Left renal pelvis (tissue), 4 donors: ENCODE measurements at regions not wholly inside any gene's neighbourhood (a gene's known extent, or its start where the extent isn't known, plus 50 kb on each side); places are given as distances from the start of the nearest gene placed in this dataset.

Experiments used
- DNase-seq, 4 donors: peaks; one replicate each; pipeline ENCODE4 v3.0.0-alpha.2; 2013; ENCODE audit warnings: low read depth in 4 of 4, low spot score in 3 of 4

DNA sequence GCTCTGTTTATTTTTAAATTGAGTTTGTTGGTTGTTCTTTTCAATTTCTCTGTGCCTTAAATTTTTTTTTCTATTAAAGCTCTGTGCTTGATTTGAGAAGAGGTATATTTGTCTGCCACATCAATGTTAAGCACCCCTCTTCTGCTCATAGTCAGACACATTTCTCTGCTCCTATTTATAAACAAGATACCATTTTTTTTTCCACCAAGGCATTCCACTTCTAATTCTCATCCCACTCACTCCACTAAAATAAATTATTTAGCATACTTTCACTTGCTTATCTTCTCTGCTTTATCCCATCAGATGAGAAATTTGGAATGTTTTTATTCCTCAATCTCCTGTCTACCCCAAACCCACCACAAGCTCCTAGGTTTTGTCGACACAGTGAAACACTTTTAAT lies 127.0 kb upstream of the PDE5A start:
- DNase-seq = no peak

DNA sequence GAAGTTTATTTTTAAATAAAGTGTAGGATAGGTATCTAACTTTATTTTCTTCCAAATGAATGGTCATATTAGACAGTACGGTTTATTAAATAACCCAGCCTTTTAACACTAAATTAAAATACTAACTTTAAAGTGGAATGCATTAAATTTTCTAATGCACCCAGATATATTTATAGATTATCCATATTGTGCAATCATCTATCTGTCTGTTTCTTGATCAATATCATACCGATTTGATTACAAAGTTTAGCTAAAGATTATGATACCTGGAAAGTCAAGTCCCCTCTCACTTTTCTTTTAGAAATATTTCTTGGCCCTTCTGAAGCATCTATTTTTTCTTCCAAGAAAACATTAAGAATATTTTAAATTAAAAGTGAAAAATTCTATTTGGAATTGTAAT lies 124.3 kb upstream of the PDE5A start:
- DNase-seq = no peak

DNA sequence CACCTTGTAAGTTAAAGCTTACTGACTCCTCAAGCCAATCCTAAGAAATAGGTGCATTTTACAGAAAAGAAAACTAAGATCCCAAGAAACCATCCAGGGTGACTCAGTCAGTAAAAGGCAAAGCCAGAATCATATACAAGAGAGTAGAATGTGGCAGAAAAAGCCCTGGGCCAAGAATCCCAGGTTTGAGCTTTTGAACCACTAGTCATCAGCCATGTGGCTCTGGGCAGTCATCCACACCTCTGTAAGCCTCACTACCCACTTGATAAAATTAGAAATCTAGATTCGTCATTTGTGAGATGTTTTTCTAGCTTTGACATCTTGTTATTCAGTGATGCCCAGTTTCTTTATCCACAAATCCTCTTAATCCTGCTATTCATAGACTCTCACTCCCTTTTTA lies 122.2 kb upstream of the PDE5A start:
- no peak for DNase-seq

DNA sequence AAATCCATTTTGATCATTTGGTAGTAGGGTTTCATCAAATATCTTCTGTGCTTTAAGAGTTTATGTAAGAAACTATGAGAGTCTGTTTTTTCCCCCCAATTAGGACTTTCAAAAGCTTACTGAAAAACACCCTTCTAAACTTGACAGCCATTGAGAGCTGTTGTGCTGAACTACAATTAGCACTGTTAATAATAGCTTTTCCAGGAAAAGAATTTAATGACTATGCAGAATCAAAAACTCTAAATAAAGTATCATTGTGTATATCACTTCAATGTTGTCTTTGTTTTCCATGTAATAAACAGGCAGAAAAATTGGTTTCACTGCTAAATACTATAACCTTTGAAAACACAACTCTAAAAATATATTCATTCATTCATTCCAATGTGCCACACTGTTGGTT lies 121.4 kb upstream of the PDE5A start:
- DNase-seq = no peak

DNA sequence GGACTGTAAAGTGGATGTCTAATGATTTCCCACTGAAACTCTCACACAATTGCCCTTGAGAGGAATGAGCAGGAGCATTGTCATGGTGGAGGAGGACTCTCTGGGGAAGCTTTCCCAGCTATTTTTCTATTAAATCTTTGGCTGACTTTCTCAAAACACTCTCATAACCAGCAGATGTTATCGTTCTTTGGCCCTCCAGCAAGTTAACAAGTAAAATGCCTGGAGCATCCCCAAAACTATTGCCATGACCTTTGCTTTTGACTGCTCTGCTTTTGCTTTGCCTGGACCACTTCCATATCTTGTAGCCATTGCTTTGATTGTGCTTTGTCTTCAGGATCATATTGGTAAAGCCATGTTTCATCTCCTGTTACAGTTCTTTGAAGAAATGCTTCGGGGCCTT lies 120.2 kb upstream of the PDE5A start:
- no peak for DNase-seq

DNA sequence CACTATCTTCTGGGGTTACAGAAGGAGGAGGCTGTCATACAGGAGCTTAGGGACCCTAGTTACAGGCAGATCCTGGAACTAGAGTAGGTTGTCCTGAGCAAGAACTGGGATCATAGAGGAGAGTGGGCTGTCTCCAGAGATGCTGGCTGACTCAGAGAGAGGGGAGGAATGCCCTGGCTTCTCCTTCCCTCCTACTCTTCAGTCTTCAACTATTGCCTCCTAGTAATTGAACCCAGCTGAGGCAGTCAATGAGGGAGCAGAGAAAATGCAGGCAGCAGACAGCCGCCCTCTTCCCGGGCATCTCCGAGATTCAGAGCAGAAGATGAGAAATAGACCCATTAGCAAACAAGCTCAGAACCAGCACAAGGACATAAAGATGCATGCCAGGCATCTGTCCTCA lies 118.3 kb upstream of the PDE5A start:
- no peak for DNase-seq

DNA sequence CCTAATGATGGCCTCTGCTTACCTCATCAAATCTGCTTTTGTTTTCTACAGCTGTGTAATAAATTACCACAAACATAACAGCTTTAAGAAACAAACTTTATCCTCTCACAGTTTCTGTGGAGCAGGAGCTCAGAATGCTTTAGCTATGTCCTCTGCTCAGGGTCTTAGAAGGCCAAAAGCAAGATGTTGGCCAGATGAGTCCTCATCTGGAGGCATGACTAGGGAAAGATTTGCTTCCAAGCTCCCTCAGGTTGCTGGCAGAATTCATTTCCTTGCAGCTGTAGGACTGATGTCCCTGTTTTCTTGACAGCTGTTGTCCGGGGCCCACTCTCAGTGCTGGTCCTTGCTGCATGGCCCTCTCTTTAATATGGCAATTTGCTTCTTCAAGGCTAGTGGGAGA lies 116.7 kb upstream of the PDE5A start:
- DNase-seq = no peak

DNA sequence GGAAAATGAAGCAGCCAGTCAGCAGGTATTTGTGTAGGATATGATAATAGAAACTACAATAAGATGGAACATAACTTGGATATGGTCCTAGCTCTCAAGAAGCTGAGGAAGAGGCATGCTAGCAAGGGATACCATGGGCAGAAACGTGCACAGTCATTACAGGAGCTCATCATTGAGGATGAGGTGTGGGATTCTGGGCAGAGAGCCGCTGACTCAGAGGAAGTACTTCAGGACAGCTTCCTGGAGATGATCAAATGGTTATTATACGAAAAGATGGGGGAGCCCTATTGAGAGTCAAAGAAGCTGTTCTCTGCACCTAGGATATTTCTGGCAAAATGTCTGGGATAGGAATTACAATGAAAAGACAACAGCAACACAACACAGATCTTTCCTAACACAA lies 116.0 kb upstream of the PDE5A start:
- no peak for DNase-seq

DNA sequence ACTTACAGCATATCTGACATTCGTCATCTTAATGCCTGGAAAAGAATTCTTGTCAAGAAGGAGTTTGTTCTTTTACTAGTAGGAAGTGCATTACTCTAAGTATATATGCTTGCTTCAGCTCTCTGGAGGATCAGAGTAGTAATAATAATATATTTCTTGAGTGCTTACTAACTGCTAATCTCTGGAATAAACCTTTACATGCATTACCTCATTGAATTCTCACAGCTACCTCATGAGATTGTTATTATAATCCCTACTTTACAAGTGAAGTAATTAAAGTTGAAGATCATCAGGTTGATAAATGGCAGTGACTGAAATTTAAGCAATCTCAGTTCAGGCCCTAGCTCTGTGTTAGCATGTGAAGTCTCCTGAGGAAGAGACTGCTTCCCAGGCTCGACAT lies 115.0 kb upstream of the PDE5A start:
- no peak for DNase-seq

DNA sequence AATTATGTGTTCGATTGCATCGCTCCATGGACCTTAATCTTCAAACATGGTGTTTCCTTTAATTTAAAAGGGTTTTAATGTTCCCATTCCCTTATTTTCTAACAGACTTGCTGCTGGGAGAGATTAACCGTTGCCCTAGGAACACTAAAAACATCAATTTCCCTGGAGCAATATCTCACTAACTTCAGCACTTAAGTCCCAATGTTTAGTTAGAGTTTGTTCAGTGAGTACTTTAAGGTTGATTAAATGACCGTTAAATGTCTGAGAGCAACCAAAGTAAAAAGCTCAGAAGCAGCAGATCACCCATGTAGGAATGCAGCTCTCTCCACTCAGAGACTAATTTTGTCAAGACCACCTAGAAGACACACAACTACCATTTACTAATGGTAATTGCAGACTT lies 111.2 kb upstream of the PDE5A start:
- DNase-seq = no peak

DNA sequence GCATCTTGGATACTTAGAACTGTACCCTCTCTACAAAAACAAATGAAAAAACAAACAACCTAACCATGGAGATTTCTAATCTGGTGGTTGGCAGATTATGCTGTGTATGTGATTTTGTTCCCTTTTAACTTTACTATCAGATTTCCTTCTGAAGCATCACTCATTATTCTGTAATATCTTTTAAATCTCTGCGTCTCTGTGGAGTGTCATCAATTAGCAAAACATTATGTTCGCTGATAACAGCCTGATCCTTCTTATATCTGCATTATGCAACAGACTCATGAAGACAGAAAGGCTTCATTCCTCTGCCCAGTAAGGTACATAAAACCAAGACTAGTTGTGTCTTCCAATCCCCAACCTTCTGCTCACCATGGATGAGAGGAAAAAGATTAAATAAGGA lies 110.3 kb upstream of the PDE5A start:
- DNase-seq = no peak

DNA sequence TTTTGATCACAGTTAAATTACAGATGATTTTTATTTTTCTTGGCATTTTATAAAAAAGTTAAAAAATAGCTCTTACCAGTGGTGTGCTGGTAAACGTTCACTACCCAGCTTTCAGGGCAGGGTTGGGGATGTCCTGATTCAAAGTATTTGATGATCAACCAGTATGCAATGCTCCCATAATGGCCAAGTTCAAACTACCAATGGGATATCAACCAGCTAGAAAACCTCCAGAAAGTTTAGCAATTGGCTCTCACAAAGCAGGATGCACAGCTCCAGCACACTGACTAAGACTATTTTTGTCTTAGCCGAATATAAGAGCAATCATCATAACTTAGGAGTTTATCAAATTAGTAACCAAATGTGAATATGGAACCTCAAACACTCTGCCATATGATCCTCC lies 108.0 kb upstream of the PDE5A start:
- no peak for DNase-seq

DNA sequence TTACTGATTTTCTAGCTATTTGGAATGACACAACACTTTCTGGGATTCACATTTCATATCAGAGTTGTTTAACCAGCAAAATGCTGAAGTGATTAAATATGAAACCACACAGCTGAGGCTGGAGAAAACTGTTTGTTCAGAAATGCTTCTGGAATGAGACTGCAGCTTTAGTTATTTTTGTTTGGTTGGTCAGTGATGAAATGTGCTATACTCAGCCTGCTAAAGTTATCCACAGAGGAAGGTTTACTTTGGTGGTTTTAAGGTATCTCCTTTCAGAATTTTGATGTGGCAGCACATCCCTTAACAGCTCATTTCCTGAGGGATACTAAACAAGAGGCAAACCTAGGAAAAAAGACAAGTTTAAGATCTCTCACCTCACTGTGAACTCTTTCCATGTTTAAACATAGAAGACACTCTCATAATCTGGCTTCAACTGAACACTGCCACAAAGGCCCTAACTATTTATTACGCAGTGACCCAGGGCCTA lies 106.6 kb upstream of the PDE5A start:
- no peak for DNase-seq

DNA sequence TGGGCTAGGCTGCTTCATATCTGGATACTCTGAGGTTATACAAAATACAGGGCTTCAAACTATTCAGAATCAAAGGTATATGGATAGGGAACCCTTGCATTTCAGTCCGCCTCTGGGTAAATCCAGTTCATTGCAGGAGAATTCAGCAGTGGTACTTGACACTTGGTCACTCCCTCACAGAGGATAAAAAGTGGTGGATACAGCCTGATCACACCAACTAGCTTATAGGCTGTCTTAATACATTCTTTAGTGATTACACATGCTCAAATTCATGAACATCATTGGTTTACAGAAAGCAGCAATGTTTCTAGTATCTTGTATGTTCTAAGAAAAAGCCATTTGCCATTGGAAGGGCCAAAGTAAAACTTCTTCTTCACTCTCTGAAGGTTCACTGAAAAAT lies 104.8 kb upstream of the PDE5A start:
- DNase-seq = no peak

DNA sequence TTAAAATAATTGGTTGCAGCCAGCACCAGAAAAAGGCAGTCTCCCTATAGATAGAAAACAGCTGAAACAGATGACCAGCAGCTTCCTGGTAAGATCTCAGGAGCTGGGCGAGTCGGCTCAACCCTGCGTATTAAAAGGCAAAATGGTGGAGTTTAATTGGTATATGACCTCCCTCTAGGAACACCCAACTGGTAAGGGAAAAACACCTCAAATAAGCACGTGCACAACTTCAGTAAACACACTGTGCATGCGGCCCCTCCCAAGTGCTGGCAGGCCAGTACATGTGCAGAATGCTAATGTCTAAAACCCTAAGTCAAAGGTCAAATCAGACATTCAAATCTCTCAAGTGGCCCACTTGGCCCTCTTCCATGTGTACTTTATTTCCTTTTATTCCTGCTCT lies 103.2 kb upstream of the PDE5A start:
- DNase-seq = no peak

DNA sequence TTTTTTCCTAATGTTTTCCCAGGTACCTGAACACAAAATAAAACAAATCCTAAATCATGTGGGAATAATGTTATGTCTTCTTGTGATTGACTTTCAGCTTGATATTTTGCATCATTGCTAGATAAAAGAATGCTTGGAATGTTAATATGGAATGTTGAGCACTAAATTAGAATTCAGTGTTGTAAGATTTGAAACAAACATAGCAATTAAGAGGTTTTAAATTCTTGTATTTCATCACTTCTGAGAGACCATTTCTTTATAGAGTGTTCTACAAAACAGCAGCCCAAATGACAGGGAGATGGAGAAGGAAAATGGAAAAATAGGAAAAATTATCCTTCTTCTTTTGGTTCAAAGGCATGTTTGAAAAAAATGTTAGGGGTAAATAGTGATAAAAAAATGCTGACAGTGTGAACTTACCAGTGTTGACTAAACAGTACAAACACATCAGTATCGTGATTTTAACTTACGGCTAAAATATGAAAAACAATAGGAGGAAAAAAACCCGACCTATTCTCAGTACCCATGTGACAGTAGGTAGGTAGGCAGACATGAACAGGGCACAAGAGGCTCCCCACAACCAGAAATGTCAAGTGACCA lies 102.6 kb upstream of the PDE5A start:
- DNase-seq = no peak

DNA sequence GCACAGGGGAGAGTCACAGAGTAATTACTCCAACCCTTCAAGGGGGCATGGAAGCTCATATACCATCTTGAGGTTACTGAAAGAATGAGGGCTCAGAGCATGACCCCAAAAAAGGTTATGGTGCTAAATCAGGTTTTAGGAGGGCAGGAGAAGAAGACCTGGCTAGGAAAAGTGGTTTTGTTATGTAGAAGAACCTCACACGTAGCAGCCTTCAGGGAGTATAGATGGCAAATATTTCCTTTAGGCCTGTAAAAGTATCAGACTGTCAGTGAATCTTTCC lies 102.0 kb upstream of the PDE5A start:
- DNase-seq = no peak

DNA sequence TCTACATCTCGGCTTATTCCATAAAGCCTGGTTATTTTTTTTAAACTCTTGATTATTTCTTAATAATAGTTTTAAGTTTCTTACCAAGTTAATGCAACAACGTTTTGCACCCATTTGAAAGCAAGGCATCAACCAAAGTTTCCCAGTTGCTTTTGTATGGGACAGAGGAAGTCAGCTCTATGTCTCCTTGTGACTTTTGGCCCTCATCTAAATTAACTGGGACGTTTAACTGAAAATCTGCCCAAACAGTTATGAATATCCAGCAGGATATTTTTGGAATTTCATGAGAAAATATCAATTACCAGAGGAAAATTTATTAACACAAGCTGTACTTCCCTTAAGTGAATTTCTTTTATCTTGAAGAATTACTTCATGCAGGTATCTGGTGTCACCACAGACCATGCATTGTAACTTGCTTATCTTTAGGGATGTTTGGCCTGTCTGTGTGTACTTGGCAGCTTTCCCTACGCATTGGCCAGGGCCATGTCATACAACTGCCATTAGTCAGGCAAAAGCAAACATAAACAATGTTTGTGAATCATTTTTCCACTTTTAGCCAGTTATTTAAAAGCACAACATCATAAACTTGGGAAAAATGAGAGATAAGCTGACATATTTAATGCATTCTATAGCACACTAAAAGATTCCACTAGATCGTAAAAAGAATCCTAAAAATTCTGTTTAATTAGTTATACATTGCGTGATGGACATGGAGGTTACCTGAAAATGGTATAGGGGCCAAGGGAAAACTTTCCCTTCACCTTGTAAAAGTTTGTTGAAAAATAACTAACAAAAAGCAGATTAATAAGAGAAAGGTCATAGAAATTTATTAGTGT lies 101.4 kb upstream of the PDE5A start:
- peak in 1 of 4 donors; percentile 46 for DNase-seq

DNA sequence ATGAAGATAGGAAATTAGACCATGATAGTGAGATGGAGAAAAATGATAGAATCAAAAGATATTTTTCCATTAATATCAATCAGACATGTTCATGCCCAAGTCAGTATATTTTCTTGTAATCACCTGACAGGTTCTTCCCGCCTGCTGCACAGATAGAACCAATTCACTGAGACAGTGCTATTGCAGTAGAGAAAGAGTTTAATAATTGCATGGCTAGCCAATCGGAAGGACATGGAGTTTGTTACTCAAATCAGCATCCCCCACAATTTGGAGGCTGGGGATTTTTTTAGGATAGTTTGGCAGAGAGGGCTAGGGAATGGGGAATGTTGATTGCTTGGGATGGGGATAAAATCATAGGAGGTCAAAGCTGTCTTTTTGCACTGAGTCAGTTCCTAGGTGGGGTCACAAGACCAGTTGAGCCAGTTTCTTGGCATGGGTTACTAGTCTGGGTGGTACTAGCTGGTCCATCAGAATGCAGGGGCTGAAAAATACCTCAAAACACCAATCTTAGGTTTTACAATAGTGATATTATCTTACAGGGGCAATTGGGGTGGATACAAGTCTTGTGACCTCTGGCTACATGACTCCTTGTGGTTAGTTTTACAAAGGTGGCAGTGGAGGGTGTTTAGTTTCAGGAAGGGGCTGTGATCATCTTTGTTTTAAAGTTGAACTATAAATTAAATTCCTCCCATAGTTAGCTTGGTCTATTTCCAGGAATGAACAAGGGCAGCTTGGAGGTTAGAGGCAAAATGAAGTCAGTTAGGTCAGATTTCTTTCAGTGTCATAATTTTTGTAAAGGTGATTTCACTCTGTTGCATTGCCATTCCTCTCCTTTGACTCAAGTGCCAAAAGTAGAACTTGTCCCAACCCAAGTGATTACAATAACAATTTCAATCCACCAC lies 100.3 kb upstream of the PDE5A start:
- no peak for DNase-seq

DNA sequence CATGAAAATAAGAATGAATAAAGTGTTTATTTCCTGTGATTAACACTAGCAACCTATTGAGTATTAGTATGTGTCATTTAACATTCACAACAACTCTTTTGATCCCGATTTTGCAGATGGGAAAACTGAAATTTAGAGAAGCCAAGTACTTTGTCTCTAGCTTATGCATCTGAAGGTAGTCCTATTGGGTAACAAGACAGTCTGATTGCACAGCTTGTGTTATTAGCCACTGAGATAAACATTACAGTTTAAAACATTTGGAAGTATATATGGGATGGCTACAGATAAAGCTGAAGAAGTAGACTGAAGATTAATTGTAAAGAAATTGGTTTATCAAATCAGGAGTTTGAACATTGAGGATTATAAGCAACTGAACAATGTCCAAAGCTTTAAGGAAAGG lies 99.6 kb upstream of the PDE5A start:
- no peak for DNase-seq

DNA sequence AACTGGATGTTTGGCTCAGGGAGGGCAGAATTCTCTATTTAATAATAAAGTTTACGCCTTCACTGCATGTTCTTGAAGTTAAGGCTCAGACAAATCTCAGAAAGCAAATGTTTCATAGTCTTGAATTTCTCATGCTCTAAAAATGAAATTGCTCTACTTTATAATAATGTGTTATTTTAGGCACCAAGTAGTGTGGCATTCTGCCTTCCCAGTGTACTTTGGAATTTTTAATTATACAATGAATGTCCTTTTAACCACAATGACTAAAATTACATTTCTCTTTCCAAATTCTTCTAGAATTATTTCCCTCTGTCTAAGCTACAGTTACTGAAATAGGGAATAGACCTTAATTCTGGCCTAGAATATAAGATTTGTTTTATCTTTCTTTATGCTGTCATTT lies 97.9 kb upstream of the PDE5A start:
- no peak for DNase-seq
